IMR-90 (cell line): ENCODE measurements at regions not wholly inside any gene's neighbourhood (a gene's known extent, or its start where the extent isn't known, plus 50 kb on each side); places are given as distances from the start of the nearest gene placed in this dataset.

Source experiments
- ATAC-seq: fragments of 200-7000 bp; cut with Tn5 transposase; 2 replicates; pipeline ENCODE4 v1.9.1; 2020; ENCODE audit warnings: low read depth, mild to moderate bottlenecking, moderate library complexity
- BruUV-seq: library from RNA; stranded (reverse); fragments of 400-500 nt; replicated peaks from 2 replicates; lab custom pipeline; 2021; lab: Mats Ljungman, UMichigan
- CTCF ChIA-PET: fragments of 300-600 bp; formaldehyde crosslinking; extraction: SDS; loops from one replicate; lab custom pipeline; 2021; ENCODE audit warnings: antibody characterized with exemption; lab: Yijun Ruan, JAX
- POLR2A ChIA-PET: fragments of 300-600 bp; sonication (Branson Sonifier 250); formaldehyde crosslinking; loops from one replicate; lab custom pipeline; 2022; ENCODE audit warnings: antibody characterized with exemption; ENCODE audit not compliant: unreplicated experiment; lab: Charles Lee
- DNase-seq: peaks from one replicate; pipeline ENCODE4 v3.0.0; 2013
- H2AFZ ChIP-seq: replicated peaks from 2 replicates; pipeline ENCODE3; 2013; ENCODE audit warnings: low read length, mild to moderate bottlenecking; ENCODE audit not compliant: poor library complexity
- H2AK5ac ChIP-seq: 2 replicates; pipeline ENCODE4 v1.6.1; 2013; ENCODE audit warnings: low read depth, low read length, inconsistent platforms
- H2AK9ac ChIP-seq: replicated peaks from 2 replicates; pipeline ENCODE3; 2013; ENCODE audit warnings: mild to moderate bottlenecking, low read depth, low read length, moderate library complexity; ENCODE audit not compliant: poor library complexity
- H2BK120ac ChIP-seq: 2 replicates; pipeline ENCODE4 v1.6.1; 2013; ENCODE audit warnings: low read depth, low read length, inconsistent platforms
- H2BK15ac ChIP-seq: 3 replicates; pipeline ENCODE4 v1.6.1; 2013; ENCODE audit warnings: low read depth, low read length, inconsistent platforms
- H2BK20ac ChIP-seq: 2 replicates; pipeline ENCODE4 v1.6.1; 2013; ENCODE audit warnings: low read depth, mild to moderate bottlenecking, inconsistent platforms, low read length, moderate library complexity
- H2BK5ac ChIP-seq: 2 replicates; pipeline ENCODE4 v1.6.1; 2013; ENCODE audit warnings: mild to moderate bottlenecking, low read depth, low read length, inconsistent platforms; ENCODE audit not compliant: poor library complexity, severe bottlenecking
- H3K14ac ChIP-seq: replicated peaks from 2 replicates; pipeline ENCODE4 v1.6.1; 2013; ENCODE audit warnings: low read depth, low read length, inconsistent platforms
- H3K18ac ChIP-seq: 2 replicates; pipeline ENCODE4 v1.6.1; 2013; ENCODE audit warnings: low read depth, low read length, control low read depth
- H3K23ac ChIP-seq: 2 replicates; pipeline ENCODE4 v1.6.1; 2013; ENCODE audit warnings: low read depth, low read length, inconsistent platforms
- H3K27ac ChIP-seq: 2 replicates; pipeline ENCODE4 v1.5.1; 2013; ENCODE audit warnings: mild to moderate bottlenecking, control low read depth, low read length; ENCODE audit not compliant: insufficient read depth
- H3K27me3 ChIP-seq: 2 replicates; pipeline ENCODE4 v1.6.1; 2013; ENCODE audit warnings: low read length; ENCODE audit not compliant: control insufficient read depth, insufficient read depth
- H3K36me3 ChIP-seq: 2 replicates; pipeline ENCODE4 v1.6.1; 2013; ENCODE audit warnings: low read length, mixed read lengths; ENCODE audit not compliant: control insufficient read depth, insufficient read depth
- H3K4ac ChIP-seq: 2 replicates; pipeline ENCODE4 v1.6.1; 2013; ENCODE audit warnings: low read depth, low read length, inconsistent platforms
- H3K4me1 ChIP-seq: 2 replicates; pipeline ENCODE4 v1.6.1; 2013; ENCODE audit warnings: low read length, mixed read lengths; ENCODE audit not compliant: control insufficient read depth, insufficient read depth
- H3K4me2 ChIP-seq: 2 replicates; pipeline ENCODE4 v1.6.1; 2013; ENCODE audit warnings: low read depth, mild to moderate bottlenecking, control low read depth, low read length, moderate library complexity
- H3K4me3 ChIP-seq: 2 replicates; pipeline ENCODE4 v1.5.1; 2013; ENCODE audit warnings: low read depth, mild to moderate bottlenecking, control low read depth, low read length, moderate library complexity; ENCODE audit not compliant: insufficient read depth
- H3K56ac ChIP-seq: 2 replicates; pipeline ENCODE4 v1.6.1; 2013; ENCODE audit warnings: low read length, inconsistent platforms; ENCODE audit not compliant: insufficient read depth; ENCODE audit errors: extremely low read depth
- H3K79me1 ChIP-seq, 2 experiments: 2 replicates each; pipeline ENCODE4 v1.6.1; 2013; ENCODE audit warnings: low read length in 2 of 2, inconsistent platforms in 1 of 2, low read depth in 1 of 2
- H3K9ac ChIP-seq: 2 replicates; pipeline ENCODE4 v1.6.1; 2013; ENCODE audit warnings: low read depth, low read length, control low read depth
- H3K9me1 ChIP-seq: 2 replicates; pipeline ENCODE4 v1.6.1; 2013; ENCODE audit warnings: low read length, inconsistent platforms; ENCODE audit not compliant: insufficient read depth
- H3K9me3 ChIP-seq: 2 replicates; pipeline ENCODE4 v1.6.1; 2013; ENCODE audit warnings: low read length; ENCODE audit not compliant: control insufficient read depth, insufficient read depth
- H4K20me1 ChIP-seq: 2 replicates; pipeline ENCODE4 v1.6.1; 2013; ENCODE audit warnings: low read length, inconsistent platforms; ENCODE audit not compliant: insufficient read depth
- H4K5ac ChIP-seq: 2 replicates; pipeline ENCODE4 v1.6.1; 2013; ENCODE audit warnings: mild to moderate bottlenecking, low read depth, low read length, control low read depth
- H4K8ac ChIP-seq, 2 experiments: 2 replicates each; pipeline ENCODE4 v1.6.1; 2013; ENCODE audit warnings: low read depth in 2 of 2, low read length in 2 of 2, control low read depth in 1 of 2, inconsistent platforms in 1 of 2
- H4K91ac ChIP-seq: 2 replicates; pipeline ENCODE4 v1.6.1; 2013; ENCODE audit warnings: low read depth, low read length, inconsistent platforms; ENCODE audit not compliant: insufficient read depth
- CTCF ChIP-seq: conservative IDR thresholded peaks from 2 replicates; pipeline ENCODE4 v1.5.1; 2012; ENCODE audit warnings: mild to moderate bottlenecking, low read depth, low read length, improper control_type of control experiment
- MAFK ChIP-seq: IDR thresholded peaks from 2 replicates; pipeline ENCODE4 v1.6.1; 2012; ENCODE audit warnings: low read depth, low read length, improper control_type of control experiment
- MXI1 ChIP-seq: IDR thresholded peaks from 2 replicates; pipeline ENCODE4 v1.6.1; 2012; ENCODE audit warnings: low read depth, mild to moderate bottlenecking, low read length, moderate library complexity, borderline replicate concordance
- SMC3 ChIP-seq: fragments of 150-350 bp; IDR thresholded peaks from 2 replicates; pipeline ENCODE4 v1.6.1; 2016; ENCODE audit warnings: low read depth, mild to moderate bottlenecking, antibody characterized with exemption, low read length, moderate library complexity
- WGBS, 2 experiments: methylation state at CpG; one replicate each; pipeline versions ENCODE4 v1.1.5 to v1.1.7; 2013; ENCODE audit warnings: missing lambda C conversion rate in 2 of 2; ENCODE audit not compliant: insufficient read length in 1 of 2; ENCODE audit errors: extremely low coverage in 2 of 2; 5-methylcytosine and 5-hydroxymethylcytosine counted together
- dilution Hi-C: fragments of 300-500 bp; cut with HindIII; formaldehyde crosslinking; loops from one replicate; pipeline ENCODE4 v1.14.3; 2018; ENCODE audit warnings: low sequenced_read_pairs; ENCODE audit not compliant: unreplicated experiment
- in situ Hi-C: fragments of 300-500 bp; cut with MboI; formaldehyde crosslinking; loops from 3 replicates; pipeline ENCODE4 v1.14.3; 2019; ENCODE audit warnings: low sequenced_read_pairs, inconsistent platforms, mixed read lengths
- intact Hi-C: fragments of 100-400 bp; cut with micrococcal nuclease; formaldehyde crosslinking; loops from 2 replicates; pipeline ENCODE4 v1.10.0; 2022

- intact Hi-C loops (no loop called here), in situ Hi-C loops (no loop called here), dilution Hi-C loops (no loop called here)
- Histone ChIP-seq H3K4me2 (no peak overlapping the region), H2BK15ac (no peak overlapping the region), H3K36me3 (no peaks in the 10 kb centered on the region), H2AK9ac (no peak overlapping the region), H3K4me1 (peaks cover 2% of the 10 kb centered on the region; the same call in 1 of the 2 replicates), H3K14ac (no peak overlapping the region), H2BK20ac (no peak overlapping the region), H3K79me1 (no peaks in the 10 kb centered on the region), H4K20me1 (no peaks in the 10 kb centered on the region), H3K23ac (no peak overlapping the region), H3K4me3 (no peak overlapping the region), H3K18ac (no peak overlapping the region), H2AFZ (no peak overlapping the region), H3K9me1 (no peaks in the 10 kb centered on the region), H3K56ac (no peak overlapping the region), H2BK120ac (no peak overlapping the region), H2BK5ac (no peak overlapping the region), H3K27me3 (no peaks in the 10 kb centered on the region), H4K8ac (no peak overlapping the region), H3K9ac (no peak overlapping the region), H3K27ac (no peak overlapping the region), H4K5ac (no peak overlapping the region), H3K9me3 (no peaks in the 10 kb centered on the region), H3K4ac (no peak overlapping the region), H4K91ac (no peak overlapping the region), H2AK5ac (no peak overlapping the region)
- WGBS, 2 experiments, result no CpG with 5 or more reads among the region's 1 CpG
- CTCF ChIA-PET, result no interaction called here
- peak; percentile 63 for ATAC-seq
- TF ChIP-seq SMC3 (no peak), MXI1 (no peak), MAFK (no peak), CTCF (no peak)
- POLR2A ChIA-PET, result no interaction called here
- DNase-seq, result peak; percentile 52
- no TSS peak for BruUV-seq
Measured at GRCh38 chr17:13702266-13702665, 100.5 kb upstream of the HS3ST3A1 start.
